ENCODE measurements at regions not wholly inside any gene's neighbourhood (a gene's known extent, or its start where the extent isn't known, plus 50 kb on each side); places are given as distances from the start of the nearest gene placed in this dataset.

GRCh38 chrX:8869812-8870211, 68.6 kb upstream of the FAM9A start:
- no peaks in the 10 kb centered on the region for H3K9me3 ChIP-seq
- H3K27me3 ChIP-seq (ENCODE audit: low read depth), result no peaks in the 10 kb centered on the region
- H3K4me1 ChIP-seq, result no peaks in the 10 kb centered on the region
- no peak overlapping the region for H3K27ac ChIP-seq
- H3K4me3 ChIP-seq, result no peak overlapping the region
- no peaks in the 10 kb centered on the region for H3K36me3 ChIP-seq
- TF ChIP-seq CTCF (IDR thresholded peaks at IDR 0.05), result no peak
- intact Hi-C loops (cut with DNase I), result no loop called here
- DNase-seq (no peak), ATAC-seq (no peak)

- Histone ChIP-seq H3K27ac (no peak overlapping the region), H3K4me3 (no peak overlapping the region), H3K4me1 (no peaks in the 10 kb centered on the region)
These were observed 67.7 kb upstream of the FAM9A start for GRCh38 chrX:8868906-8869305.

GRCh38 chrX:8868070-8868773, 67.0 kb upstream of the FAM9A start:
- no peak for ATAC-seq
- TF ChIP-seq CTCF (IDR thresholded peaks at IDR 0.05), result no peak

More at GRCh38 chrX:8868906-8869305, 67.7 kb upstream of the FAM9A start:
- Histone ChIP-seq H3K9me3 (no peaks in the 10 kb centered on the region), H3K36me3 (no peaks in the 10 kb centered on the region), H3K27me3 (ENCODE audit: low read depth) (no peaks in the 10 kb centered on the region)
- ATAC-seq (no peak), DNase-seq (no peak)
- intact Hi-C loops (cut with DNase I), result no loop called here
- no peak for TF ChIP-seq CTCF (IDR thresholded peaks at IDR 0.05)

GRCh38 chrX:8867406-8867805, 66.2 kb upstream of the FAM9A start:
- intact Hi-C loops (cut with DNase I), result no loop called here
- Histone ChIP-seq H3K27me3 (ENCODE audit: low read depth) (no peaks in the 10 kb centered on the region), H3K4me3 (no peak overlapping the region), H3K36me3 (no peaks in the 10 kb centered on the region), H3K4me1 (no peaks in the 10 kb centered on the region), H3K27ac (no peak overlapping the region), H3K9me3 (no peaks in the 10 kb centered on the region)
- DNase-seq (no peak), ATAC-seq (no peak)
- TF ChIP-seq CTCF (IDR thresholded peaks at IDR 0.05), result no peak

More at GRCh38 chrX:8868070-8868773, 67.0 kb upstream of the FAM9A start:
- intact Hi-C loops (cut with DNase I), result no loop called here
- no peaks in the 10 kb centered on the region for H3K9me3 ChIP-seq
- H3K27me3 ChIP-seq (ENCODE audit: low read depth), result no peaks in the 10 kb centered on the region
- H3K36me3 ChIP-seq, result no peaks in the 10 kb centered on the region
- no peak for DNase-seq
- no peak overlapping the region for H3K4me3 ChIP-seq
- H3K27ac ChIP-seq, result no peak overlapping the region
- no peaks in the 10 kb centered on the region for H3K4me1 ChIP-seq

GRCh38 chrX:8864161-8864560, 63.0 kb upstream of the FAM9A start:
- no peak overlapping the region for H3K4me3 ChIP-seq
- no peaks in the 10 kb centered on the region for H3K27me3 ChIP-seq (ENCODE audit: low read depth)
- no peaks in the 10 kb centered on the region for H3K4me1 ChIP-seq
- DNase-seq, result no peak
- intact Hi-C loops (cut with DNase I), result no loop called here
- TF ChIP-seq CTCF (IDR thresholded peaks at IDR 0.05), result no peak
- H3K9me3 ChIP-seq, result no peaks in the 10 kb centered on the region
- ATAC-seq, result no peak
- H3K36me3 ChIP-seq, result no peaks in the 10 kb centered on the region
- no peak overlapping the region for H3K27ac ChIP-seq

Measured in lower lobe of right lung (tissue), 2 donors.